Left cardiac atrium (tissue), 4 donors: ENCODE measurements at regions not wholly inside any gene's neighbourhood (a gene's known extent, or its start where the extent isn't known, plus 50 kb on each side); places are given as distances from the start of the nearest gene placed in this dataset.
"Not testable (repeated sequence)": the region's sequence is repeated elsewhere in the genome, so short reads cannot be mapped to it uniquely, and the experiment has no call there.

Source experiments
- ATAC-seq, 2 donors: fragments of 200-7000 bp; cut with Tn5 transposase; one replicate each; pipeline ENCODE4 v1.9.1; 2020; ENCODE audit warnings: mild to moderate bottlenecking in 2 of 2, moderate library complexity in 2 of 2
- DNase-seq: peaks from one replicate; pipeline ENCODE4 v3.0.0-alpha.2; 2020
- intact Hi-C, 2 donors: fragments of 100-400 bp; cut with DNase I; formaldehyde crosslinking; loops; one replicate each; pipeline versions ENCODE4 v1.14.1 to v1.15.1; 2022 to 2023
- donor health status: DM: no; HTN: yes; CAD: no.
- donor health status: DM: no; HTN: yes; CAD: no; lungs with severe emphysema.
- donor health status: DM: yes; HTN: yes; CAD: no.
- donor health status: Dilated cardiomyopathy.

GRCh38 chr2:87485884-87486283 lies 262.0 kb upstream of the PLGLB2 start:
- DNase-seq, intact Hi-C loops: not testable (repeated sequence)

GRCh38 chr2:87486413-87486812 lies 261.5 kb upstream of the PLGLB2 start:
- DNase-seq, intact Hi-C loops: not testable (repeated sequence)
- ATAC-seq = peak; percentile 11 to 19

More at GRCh38 chr2:87485884-87486283, 262.0 kb upstream of the PLGLB2 start:
- peak; percentile 93 to 94 for ATAC-seq

DNA sequence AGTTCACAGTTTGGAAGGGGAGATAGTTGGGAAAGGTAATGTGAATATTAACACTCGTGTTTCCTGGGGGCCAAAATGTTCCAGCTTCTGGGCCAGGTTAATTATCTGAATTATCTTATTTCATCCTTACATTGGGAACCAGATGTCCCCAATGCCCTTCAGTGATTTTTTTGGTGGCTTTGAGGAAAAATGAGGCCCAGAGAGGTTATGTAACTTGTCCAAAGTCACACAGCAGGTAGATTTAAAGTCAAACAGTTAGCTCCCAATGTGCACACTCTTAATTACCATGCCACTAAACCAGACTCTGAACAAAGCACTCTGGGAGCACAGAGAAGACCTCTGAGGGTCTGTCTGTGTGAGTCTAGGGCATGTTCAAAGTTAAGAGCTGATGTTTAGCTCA lies 259.9 kb upstream of the PLGLB2 start:
- intact Hi-C loops, ATAC-seq: not testable (repeated sequence)

DNA sequence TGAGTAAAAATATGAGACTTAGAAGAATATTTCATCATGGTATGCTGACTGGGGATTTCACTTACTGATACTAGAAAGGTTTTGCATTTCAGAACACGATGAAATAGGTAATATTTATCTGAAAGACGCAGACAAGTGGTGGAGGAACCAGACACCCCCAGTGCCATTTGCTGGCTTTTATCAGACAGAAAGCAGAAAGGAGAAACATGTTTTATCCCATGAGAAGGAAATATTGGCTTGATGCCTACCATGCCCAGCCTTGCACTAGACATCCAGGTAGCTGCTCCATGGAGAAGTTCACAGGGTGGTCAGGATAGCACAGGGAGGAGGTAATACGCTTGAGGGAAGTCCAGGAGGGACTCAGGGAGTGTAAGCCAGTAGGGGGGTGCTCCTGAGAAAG lies 258.9 kb upstream of the PLGLB2 start:
- ATAC-seq, DNase-seq, intact Hi-C loops: not testable (repeated sequence)

More for the DNA sequence above, 259.9 kb upstream of the PLGLB2 start:
- DNase-seq = not testable (repeated sequence)

DNA sequence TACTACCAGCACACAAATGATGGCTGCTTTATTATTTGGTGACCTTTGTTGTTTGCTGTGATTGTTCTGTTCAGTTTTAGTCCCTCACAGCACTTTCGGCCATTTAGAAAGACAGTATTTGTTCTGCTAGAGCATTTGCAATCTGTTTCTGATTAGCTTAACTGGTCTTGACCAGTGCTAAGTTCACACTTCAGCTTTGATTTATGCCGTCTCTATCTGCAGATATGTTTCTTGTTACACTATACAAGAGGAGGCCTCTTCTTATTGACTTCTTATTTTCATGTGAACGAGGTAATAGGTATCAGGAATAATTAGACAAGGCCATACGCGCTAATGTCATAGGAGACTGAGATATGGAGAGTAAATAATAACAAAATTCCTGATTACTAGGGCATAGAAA lies 253.0 kb upstream of the PLGLB2 start:
- DNase-seq, intact Hi-C loops, ATAC-seq: not testable (repeated sequence)

GRCh38 chr2:87495455-87495854 lies 252.4 kb upstream of the PLGLB2 start:
- intact Hi-C loops, ATAC-seq: not testable (repeated sequence)

GRCh38 chr2:87496036-87497006 lies 251.6 kb upstream of the PLGLB2 start:
- peak; percentile 95 for ATAC-seq
- intact Hi-C loops, DNase-seq: not testable (repeated sequence)

More at GRCh38 chr2:87495455-87495854, 252.4 kb upstream of the PLGLB2 start:
- not testable (repeated sequence) for DNase-seq

- DNase-seq, intact Hi-C loops: not testable (repeated sequence)
- peak in 1 of 2 donors; percentile 18 for ATAC-seq
Measured at GRCh38 chr2:87497135-87497534, 250.8 kb upstream of the PLGLB2 start.

GRCh38 chr2:87497700-87498099 lies 250.2 kb upstream of the PLGLB2 start:
- DNase-seq, ATAC-seq, intact Hi-C loops: not testable (repeated sequence)

DNA sequence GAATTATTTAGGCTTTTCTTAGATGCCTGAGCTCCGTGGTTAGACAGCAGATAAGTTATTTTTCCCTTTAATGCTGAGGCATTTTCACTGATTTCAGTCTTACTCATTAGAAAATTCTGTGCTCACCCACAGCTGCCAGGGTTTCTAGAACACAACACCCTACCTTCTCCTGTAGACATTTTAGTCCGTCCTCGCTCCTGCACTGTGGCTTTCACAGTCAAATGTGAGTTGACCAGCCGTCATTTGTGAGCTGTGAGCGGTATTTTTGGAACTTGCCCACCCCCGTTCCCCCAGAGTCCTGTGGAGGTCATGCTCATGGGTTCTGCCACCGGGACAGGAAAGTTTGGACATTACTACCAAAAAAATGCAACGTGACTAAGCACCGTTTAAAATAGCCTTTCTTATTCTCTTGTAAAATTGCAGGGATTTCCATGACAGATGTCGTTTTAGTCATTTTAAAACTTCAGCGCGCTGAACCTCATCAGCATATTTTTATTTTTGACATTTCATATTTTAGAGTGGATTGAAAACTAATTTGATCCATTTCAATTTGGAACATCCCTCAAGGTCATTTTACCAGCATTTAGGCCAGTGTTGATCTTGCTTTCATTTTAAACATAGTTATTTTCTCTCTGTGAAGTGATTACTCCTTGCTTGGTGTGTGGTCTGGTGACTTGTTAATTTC lies 249.6 kb upstream of the PLGLB2 start:
- intact Hi-C loops, DNase-seq: not testable (repeated sequence)
- ATAC-seq = peak; percentile 13 to 25

- DNase-seq, intact Hi-C loops: not testable (repeated sequence)
- peak in 1 of 2 donors; percentile 28 for ATAC-seq
Measured at GRCh38 chr2:87498854-87499238, 249.0 kb upstream of the PLGLB2 start.

GRCh38 chr2:87499860-87500259 lies 248.0 kb upstream of the PLGLB2 start:
- DNase-seq, intact Hi-C loops: not testable (repeated sequence)
- ATAC-seq = peak in 1 of 2 donors; percentile 21

DNA sequence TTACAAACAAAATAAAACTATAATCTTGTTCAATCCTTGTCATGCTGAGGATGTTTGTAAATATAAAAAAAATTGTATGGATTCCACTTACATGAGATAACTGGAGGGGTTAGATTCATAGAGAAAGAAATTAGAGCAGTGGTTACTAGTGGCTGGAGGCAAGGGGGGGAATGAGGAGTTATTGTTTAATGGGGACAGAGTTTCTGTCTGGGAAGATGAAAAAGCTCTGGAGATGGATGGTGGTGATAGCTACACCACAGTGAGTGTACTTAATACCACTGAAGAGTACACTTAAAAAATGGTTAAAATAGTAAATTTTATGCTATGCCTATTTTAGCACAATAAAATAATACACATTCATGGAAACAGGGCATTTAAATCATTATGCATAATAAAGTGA lies 247.5 kb upstream of the PLGLB2 start:
- ATAC-seq, DNase-seq, intact Hi-C loops: not testable (repeated sequence)

GRCh38 chr2:87500951-87501350 lies 246.9 kb upstream of the PLGLB2 start:
- intact Hi-C loops, DNase-seq, ATAC-seq: not testable (repeated sequence)

DNA sequence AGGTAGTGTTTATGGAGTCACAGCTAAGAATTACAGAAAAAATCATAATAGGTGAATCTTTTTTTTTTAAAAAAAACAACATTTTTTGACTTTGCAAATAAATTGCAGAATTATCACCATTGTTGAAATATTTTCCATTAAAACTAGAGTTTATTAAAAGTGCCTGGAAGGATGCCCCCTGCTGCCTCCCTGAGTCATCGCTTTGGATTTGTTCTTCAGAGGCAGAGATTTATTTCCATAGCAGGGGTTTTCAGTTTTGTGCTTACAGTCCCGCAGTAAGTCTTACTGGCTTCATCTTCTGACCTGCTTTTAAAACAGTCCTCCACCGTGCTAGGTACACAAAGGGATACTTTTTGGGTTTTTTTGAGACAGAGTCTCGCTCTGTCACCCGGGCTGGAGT lies 244.9 kb upstream of the PLGLB2 start:
- DNase-seq, ATAC-seq, intact Hi-C loops: not testable (repeated sequence)

- DNase-seq, intact Hi-C loops: not testable (repeated sequence)
- peak; percentile 24 to 31 for ATAC-seq
Measured at GRCh38 chr2:87505239-87505638, 242.6 kb upstream of the PLGLB2 start.

GRCh38 chr2:87505909-87506308 lies 242.0 kb upstream of the PLGLB2 start:
- peak in 1 of 2 donors; percentile 9 for ATAC-seq
- DNase-seq, intact Hi-C loops: not testable (repeated sequence)

DNA sequence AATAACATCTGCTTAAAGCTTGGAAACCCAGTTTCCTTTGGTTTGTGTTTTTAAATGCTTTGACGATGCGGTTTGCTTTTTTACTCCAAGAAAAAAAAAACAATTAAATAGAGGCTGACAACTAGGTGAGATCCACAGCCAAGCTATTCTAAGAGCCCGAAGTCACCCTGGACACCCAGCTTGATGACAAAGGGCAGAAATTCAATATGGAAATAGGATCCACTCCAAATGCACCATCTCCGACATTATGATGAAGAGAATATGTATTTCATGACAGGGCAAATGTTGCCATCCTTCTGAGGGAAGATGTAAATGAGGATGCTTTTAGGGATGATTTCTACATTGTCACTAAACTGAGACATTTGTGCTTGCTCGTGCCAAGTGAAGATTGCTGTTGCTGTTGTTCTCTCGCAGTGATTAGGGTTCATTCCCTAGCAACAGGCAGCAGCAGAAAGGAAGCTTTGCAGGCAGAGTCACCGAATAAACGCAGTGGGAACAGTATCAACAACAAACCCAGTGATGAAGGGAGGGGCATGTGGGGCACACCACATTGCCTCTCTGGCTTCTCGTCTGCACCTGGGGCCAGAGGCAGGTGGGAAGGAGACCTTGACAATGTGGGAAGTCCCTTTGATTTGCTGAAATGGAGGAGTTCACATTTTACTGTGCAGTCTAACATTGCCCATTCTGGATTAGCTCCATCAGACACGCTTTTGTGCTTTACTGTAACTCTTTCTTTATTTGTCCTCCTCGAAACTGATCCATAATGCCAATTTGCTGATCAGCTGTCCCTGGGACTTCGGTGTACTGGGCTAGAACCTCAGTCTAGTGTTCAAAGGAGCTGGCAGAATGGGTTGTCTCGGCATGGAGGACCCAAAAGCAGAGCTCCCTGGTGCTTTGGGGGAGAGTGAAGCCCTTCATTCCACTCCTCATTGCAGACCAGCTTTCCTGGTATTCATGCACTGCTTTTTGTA lies 240.2 kb upstream of the PLGLB2 start:
- DNase-seq, intact Hi-C loops: not testable (repeated sequence)
- peak; percentile 42 to 56 for ATAC-seq
